ENCODE measurements at regions not wholly inside any gene's neighbourhood (a gene's known extent, or its start where the extent isn't known, plus 50 kb on each side); places are given as distances from the start of the nearest gene placed in this dataset.

DNA sequence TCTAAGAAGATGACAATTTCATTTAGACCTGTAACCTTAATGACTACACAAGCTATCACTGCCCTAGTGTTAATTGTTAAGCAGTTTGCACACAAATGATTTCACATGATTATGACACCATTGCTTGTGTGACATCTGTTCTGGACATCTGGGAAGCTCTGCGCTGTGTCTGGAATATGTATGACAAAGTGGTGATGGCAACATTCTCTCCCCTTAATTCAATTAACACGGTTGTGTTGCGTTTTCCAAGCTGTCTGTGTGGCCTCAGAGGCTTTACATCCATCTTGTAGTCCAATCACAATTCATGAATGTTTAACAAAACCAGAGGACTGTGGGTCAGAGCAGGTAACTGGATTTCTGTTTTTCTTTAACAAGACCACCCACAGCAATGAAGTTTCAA, 204.4 kb downstream of the COG6 start:
- no peak for DNase-seq

DNA sequence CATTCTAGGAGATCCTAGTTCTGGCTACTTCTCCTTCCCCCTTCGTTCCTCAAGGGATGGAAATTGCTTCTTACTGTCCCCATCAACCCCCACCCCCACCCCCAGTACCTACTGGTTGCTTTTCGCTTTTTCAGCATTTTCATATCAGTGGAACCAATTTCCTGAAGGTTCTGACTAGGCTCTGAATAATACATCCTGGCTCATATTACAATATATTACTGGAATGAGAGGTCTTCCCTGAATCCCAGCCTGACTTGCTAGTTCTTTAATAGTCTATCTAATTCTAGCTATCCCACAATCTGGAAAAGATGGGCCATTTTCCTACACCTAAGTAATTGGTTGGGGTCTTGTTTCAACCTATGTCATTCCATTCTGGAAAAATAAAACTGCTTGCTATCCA, 207.4 kb downstream of the COG6 start:
- DNase-seq, result no peak

DNA sequence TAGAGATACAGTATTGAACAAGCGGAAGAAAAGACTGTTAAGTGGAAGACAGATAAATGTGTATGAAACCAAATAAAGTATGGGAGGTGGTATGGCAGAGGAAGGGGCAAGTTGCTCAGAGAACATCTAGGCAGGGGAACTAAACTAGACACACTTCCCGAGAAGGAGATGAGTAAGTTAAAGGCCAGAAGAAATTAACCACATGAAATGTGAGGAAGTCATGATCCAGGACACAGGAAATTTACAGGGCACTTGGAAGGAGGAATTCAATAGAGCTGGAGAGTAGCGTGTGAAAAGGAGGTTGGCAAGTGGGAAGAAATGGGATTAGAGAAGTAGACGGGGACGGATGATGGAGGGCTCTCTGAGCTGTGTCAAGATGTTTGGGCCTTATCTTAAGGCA, 208.8 kb downstream of the COG6 start:
- DNase-seq, result no peak

DNA sequence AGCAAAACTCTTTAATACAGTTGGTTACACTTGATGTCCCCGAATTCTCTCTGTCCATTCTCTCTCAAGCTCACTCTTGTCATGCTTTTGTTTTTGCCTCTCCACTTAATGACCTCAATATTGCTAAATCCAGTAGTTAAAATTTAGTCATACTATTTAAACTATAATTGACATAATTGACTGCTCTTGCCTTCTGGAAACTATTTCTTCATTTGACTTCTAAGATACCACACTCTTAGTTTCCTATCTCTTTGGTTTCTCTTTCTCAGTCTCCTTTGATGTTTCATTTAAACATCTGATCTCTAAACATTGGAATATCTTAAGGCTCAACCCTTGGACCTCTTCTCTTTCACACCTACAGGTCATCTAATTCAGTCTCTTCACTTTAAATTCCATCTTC, 211.3 kb downstream of the COG6 start:
- DNase-seq, result no peak

DNA sequence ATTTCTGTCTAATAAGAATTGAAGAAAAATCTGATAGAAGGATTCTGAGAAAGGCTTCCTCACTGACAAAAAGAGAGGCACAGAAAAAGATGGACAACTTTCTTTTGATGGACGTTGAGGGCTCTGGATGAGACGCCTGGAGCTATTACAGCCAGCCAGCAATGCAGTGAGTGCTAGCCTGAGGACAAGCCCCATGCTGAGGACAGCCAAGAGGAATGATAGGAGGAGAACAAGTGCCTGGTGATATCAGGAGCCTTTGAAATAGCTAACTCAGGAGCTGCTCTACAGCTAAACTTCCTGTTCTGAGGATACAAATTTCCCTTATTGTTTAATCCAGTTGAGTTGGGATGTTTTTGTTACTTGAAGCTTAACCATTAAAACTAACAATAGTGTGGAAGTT, 212.3 kb downstream of the COG6 start:
- DNase-seq, result no peak

DNA sequence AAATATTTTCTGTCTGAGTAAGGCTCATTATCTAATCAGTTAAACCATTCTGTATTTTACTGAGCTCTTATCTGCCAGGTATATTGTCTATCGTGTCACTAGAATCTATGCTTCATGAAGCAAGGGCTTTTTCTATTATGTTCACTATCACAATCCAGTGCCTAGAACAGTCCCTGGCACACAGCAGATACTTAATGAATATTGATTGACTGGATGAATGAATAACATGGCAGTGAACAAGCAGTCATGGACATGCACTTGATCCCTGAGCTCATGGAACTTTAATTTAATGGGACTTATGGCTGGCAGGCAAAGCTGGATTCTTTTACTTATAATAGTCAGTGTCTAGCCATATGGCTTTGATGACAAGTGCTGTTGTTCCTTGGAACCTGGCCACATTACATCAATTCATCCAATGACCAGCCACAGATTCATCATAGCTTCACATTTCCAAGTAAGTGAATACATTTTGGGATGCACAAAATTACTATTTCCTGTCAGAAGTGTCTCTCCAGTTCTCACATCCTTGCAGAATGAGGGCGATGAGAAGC, 214.8 kb downstream of the COG6 start:
- no peak for DNase-seq

DNA sequence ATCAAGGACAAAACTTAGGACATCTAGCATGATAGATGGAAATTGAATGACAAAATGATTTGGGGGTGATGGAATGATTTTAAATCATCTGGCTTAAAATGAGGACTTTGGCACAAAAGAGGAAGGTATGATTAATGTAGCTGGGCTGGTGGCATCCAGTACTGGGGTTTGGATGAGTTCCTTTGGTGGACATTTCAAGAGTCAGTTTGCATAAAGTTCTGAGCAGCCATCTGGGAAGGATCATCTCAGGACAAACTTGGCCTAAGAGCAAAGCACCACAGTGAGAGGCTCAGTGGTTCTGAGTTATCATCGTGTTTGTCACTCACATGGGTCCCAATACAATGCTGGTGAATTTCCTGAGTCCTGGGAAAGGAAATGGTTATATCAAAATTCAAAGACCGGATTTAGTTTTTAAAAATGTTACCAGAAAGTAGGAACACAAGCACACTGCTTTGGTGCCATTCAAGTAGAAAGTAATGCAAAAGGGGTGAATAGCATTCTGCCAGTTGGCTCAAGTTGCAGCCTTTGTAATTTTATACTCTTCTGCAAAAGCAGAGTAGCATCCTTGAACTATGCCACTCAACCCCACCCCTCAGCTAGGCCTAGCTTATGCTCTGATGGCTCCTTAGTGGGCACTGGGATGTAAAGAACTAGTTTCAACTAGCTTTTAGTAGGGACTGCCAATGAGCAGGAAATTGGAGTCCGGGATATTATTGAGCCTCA, 219.0 kb downstream of the COG6 start:
- DNase-seq, result no peak

DNA sequence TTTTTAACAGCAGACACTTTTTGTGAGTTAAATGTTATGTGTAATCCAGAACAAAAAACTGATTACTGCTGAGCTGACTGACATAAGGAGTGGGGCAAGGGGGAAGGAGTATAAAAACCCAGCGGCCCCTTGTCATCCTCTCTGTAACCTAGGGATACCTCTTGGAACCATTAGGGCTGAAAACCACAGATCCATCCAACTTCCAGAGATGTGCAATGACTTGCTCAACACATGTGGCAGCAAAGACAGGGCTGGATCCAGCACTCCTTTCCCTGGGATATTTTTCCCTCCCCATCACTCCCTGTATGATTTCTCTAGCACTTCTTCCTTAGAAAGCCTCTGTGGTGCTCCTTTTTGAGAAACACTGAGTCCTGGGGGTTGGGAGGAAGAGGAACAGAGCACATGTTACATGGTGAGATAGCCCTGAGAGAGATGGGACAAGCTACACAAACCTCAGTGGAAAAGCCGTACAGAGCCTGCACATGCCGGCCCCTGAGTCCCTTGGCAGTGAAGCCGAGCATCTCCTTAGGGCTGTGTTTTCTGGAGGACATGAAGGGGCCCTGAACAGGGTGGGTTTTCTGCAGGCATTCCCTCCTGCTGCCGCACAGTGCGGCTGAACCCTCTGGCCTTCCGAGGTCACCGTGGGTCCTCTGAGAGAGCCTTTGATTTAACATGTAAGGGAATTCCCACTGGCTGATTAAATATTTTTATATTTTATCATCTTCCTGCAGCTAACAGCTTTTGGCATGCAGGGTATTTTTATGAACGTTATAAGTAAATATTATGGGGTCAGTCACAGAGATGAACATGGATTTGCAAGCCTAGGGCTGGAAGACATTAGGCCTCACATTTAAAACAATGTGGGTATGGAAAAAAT, 219.9 kb downstream of the COG6 start:
- no peak for DNase-seq

DNA sequence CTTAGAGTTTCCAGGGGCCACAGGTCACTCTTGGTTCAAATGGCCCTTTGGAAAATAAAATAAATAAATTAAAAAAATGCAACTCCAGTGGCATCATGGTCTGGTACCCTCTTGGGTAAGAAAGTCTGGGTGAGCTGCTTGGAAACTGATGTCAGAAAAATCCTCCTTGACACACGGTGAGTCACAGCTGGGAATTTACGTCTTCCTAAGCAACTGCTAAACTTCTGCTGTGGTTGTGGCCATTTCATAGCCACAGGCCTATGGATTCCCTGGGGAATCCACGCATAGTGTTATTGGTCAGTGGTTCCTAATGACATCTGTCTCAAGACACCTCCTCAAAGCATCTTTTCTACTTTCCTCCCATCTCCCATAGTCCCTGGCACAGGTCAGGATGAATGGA, 220.8 kb downstream of the COG6 start:
- no peak for DNase-seq

DNA sequence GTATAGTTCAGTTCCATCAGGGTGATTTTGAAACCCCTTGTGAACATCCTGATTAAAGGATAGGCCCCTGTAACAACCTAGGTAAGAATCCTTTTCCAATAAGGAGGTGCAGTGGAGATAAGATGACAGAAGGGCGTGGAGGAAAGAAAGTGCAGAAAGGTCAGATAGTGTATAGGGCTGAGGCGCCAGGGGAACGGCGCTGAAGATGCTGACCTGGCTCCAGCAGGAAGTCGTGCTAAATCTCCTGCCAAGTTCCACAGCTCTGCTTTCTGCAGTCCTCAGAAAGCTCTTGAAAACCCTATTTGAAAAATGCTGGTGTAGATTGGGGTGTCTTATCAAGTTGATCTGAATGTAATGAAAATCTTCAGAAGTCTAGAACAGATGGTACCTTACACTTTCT, 221.7 kb downstream of the COG6 start:
- no peak for DNase-seq

DNA sequence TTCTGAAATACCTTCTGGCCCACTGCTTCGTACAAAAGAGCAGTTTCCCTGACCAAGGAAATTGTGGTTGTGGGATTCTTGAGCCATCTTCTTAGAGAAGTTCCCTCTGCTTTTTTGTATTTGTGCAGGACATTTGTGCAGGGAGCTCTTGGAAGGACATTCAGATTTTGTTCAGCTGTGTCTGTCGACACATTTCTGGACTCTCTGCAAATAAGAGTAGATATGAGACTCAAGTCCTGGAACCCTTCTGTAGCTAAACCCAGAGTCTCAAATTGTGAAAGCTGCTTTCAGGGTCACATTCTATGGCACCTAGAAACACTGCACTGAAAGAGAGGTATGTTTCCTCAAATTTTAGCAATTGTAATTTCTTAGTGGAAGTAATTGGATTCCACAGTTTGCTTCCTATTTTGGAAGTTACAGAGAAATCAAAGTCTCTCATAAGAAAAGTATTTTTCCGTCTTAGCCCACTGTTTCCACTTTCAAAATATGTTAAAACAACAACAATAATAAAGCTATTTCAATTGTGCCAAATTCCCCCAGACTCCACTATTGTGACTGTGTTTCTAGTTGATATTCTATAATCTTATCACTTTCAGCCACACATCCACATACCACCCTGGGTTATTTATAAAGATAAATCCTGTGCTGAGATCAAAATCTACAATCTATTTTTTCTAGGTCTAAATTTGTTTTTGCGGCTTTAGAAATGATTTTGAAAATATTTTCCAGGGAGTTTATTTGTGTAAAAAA, 224.0 kb downstream of the COG6 start:
- DNase-seq, result no peak

DNA sequence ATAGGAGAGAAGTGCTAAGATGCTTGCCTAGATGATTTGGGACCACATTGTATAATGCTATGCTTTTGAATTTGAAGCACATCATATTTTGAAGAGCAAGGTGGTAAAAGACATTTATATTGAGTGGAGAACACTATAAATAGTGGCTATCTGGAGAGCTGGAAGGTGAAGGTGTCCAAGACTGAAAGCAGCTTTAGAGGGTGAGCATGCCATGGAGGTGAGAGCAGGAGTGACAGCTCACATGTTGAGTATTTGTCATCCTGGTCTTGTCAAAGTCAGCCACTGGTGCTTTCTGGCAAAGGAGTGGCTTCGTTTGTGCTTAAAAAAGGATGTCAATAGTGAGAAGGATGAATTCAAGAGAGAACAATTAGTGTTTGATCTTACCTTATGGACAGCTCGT, 225.9 kb downstream of the COG6 start:
- DNase-seq, result no peak

DNA sequence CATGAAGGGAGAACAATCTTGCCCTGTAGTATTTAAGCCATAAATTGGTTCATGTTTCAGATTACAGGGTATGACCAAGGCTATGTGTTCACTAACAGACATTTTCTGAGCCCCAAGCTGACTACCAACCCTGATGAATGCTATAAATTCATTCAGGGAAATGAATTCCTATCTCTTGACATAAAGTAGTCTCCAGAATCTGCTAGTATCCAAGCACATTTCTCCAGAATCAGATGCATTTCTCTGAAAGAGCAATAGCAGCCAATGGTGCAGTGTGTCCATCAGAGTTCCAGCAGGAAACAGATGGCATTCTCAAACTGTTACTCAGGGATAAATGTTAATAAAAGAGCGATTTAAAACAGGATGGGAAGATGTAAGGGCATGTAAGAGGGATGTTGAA, 226.4 kb downstream of the COG6 start:
- no peak for DNase-seq

DNA sequence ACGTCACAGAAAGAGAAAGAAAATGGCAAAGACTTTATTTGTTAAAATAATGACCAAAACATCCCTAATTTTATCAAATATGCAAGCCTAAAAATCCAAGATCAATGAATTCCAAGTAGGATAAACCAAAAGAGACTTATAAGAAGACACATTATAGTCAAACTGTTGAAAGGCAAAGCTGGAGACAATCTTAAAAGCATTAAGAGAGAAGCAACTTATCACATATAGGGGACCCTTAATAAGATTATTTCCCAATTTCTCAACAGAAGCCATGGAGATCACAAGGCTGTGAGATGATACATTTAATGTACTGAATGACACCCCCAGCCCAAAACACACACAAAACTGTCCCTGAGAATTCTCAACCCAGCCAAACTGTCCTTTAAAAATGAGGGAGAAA, 228.7 kb downstream of the COG6 start:
- no peak for DNase-seq

DNA sequence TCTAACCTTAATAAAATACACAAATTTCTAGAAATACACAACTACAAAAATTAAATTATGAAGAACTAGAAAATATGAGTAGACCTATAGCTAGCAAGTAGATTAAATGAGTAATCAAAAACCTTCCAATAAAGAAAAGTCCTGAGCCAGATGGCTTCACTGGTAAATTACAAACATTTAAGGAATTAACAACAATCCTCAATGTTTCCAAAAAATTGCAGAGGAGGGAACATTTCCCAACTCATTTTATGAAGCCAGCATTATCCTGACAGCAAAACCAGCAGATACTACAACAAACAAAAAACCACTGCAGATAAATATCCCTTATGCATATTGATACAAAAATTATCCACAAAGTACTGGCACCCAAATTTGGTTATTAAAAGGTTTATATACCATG, 230.9 kb downstream of the COG6 start:
- no peak for DNase-seq

DNA sequence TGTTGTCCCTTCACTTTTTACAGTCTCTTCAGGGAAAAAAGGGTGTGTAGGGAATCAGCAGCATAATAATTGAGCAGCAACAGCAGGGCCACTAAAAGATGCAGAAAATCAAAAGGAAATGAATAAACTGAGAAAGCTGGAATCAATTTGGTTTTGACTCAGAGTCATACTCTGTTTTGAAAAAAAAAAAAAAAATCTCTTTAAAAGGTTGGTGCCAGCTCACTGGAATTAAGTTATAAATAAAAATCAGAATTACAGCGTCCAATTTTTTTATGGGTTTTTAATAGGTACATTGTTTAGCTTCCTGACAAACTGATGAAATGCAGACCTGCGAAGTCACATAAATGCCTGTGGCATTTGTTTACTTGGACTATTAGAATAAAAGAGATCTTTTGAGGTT, 231.9 kb downstream of the COG6 start:
- no peak for DNase-seq

DNA sequence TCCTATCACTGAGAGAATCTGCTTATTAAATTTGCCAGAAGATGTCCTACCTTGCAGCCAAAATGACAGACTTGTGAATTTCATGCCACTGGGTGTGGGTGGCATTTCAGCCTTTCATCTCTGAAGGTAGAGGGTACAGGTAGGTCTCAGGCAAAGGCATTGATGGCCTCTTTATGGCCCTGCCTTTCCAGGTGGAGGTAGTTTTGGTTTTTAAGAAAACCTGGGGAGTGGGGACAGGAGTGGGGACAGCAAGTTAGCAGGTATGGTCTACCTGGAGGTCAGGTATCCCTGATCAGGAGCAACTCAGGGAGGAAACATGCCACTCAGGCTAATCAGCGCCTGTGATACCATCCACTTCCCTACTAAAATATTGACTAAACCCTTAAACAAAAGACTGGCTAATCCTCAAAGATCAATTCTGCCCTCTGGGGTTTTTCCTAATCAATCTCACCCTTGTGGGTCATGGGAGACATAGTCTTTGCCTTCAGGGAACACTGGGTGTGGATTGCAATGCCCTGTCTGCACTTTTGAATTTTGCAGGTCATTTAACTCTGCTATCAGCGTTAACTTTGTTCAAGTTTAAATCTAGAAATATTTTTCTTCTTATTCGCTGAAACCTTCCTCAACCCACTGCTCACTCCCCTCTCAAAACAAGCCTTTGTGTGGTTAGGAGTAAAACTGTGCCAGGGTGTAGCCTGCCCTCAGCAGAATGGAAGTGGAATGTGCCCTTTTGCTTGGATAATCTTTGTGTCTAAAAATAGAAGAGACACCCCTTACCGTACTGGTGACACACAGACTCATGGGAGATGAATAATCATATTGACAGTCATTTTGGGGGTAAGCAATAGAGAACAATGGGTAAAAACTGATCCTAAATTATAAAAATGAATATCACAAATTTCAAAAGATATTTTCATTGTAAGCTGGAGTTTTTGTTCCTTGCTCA, 233.7 kb downstream of the COG6 start:
- DNase-seq, result no peak

DNA sequence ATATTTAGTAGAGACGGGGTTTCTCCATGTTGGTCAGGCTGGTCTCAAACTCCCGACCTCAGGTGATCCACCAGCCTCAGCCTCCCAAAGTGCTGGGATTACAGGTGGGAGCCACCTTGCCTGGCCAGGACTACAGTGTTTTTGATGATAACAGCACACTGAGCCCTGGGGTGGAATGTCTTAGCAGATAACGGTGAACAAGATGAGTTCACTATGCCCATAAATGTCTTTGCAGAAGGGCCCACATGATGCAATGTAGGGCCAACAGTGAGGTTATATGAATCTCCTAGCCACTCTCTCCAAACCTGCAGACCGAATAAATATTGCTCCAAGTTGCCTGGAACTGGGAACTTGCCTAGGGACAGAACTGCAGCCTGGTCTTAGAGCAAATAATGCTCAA, 235.1 kb downstream of the COG6 start:
- DNase-seq, result no peak

DNA sequence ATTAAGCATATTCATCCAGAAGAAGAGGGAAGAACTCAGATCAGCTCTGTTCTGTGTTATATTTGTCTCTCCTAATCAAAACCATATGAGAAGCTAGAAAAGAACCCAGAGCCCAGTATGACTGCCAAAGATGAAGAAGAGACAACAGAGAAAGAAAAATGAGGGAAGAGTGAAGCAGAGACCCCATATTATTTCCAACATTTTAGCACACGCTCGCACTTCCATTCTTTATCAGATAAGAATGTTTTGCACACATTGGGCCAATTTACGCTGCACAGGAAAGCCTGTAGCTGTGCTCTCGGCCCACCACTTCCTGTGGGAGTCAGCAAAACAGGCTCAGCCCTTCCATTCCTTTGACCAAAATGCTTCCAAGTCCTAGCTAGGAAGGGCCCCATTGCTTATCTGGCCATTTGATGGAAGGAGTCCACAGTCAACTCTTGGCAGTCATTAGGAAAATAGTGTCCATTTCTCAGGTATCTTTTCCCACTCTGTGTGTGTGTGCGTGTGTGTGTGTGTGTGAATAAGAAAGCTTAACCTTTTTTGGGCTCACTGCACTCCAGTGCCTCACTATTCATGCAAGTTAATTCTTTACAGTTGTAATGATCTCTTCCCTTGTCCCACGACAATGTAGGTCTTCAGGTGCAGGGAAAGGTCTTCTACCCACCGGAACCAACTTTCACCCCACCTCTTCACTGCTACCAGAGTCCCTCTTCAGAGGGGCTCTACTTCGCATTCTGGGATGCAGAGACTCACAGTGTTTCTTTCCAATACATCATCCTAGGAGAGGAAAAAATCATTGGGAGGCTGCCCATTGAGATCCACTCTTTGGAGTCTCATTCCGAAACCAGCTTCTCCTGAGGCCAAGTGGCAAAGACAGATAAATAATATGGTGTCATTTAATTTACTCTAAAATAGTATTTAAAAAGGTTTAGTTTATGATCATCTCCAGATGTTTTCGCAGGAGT, 237.5 kb downstream of the COG6 start:
- DNase-seq, result peak; percentile 2

DNA sequence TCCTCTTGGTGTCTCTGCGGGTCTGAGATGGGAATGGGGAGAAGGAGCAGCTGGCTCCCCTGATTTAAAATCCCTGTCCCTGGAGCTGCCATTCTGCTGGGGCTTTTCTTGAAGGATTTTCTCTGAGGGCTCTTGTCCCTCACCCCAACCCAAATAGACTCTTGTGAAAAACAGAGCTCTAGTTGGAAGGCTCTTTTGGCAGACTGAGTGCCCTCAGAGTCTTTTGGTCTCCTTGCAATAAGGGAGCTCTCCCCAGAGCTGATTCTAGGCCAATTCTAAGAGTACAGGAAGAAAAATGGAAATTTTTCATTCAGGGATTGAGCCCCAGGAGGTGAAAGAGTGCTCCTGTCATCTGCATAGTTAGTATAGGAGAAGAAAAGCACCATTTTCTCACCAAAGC, 238.3 kb downstream of the COG6 start:
- no peak for DNase-seq

DNA sequence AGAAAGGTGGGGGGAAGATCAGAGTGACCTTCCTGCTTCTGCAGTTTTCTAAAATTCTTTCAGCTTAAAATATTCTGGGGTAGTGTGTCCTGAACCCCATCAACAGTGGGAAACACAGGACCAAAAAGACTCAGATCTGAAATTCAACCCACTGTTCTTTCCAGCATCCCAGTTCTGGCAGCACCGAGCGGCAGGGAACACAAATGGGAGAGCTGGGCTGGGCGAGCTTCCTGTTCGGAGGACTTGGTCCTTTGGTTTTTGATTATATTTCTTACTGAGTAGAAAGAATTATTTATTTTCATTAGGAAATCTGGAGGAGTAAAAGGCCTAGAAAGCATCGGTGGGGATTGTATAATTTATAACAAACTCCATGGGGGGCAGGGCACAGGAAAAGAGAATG, 239.1 kb downstream of the COG6 start:
- DNase-seq, result no peak

Data from CD4-positive, alpha-beta T cell treated with Interleukin-4 for 4 hours (primary cell).